Adrenal gland (tissue), 9 donors: ENCODE measurements at regions not wholly inside any gene's neighbourhood (a gene's known extent, or its start where the extent isn't known, plus 50 kb on each side); places are given as distances from the start of the nearest gene placed in this dataset.

Source experiments
- DNase-seq, 7 donors: peaks; one replicate each; pipeline ENCODE4 v3.0.0-alpha.2; 2019 to 2020
- H3K27ac ChIP-seq, 5 donors: fragments of 200-600 bp; sonication (generic) in 4 of 5; 1 replicate in 3 of 5; 2 replicates in 2 of 5; pipeline versions ENCODE4 v1.5.1 to v1.8.0; 2016 to 2020; ENCODE audit warnings: mild to moderate bottlenecking in 1 of 5
- H3K27me3 ChIP-seq: fragments of 200-600 bp; 2 replicates; pipeline ENCODE4 v1.8.0; 2021
- H3K36me3 ChIP-seq, 2 donors: fragments of 200-600 bp; replicated peaks in 1 of 2; 1 replicate in 1 of 2; 2 replicates in 1 of 2; pipeline versions ENCODE4 v1.5.1 to v1.8.0; 2018 to 2022
- H3K4me1 ChIP-seq, 2 donors: fragments of 200-600 bp; replicated peaks in 1 of 2; 1 replicate in 1 of 2; 2 replicates in 1 of 2; pipeline versions ENCODE4 v1.5.1 to v1.8.0; 2018 to 2021
- H3K4me3 ChIP-seq, 4 donors: fragments of 200-600 bp; sonication (generic) in 3 of 4; one replicate each; pipeline ENCODE4 v1.5.1; 2016 to 2018
- H3K9me3 ChIP-seq, 3 donors: fragments of 200-600 bp; sonication (generic) in 1 of 3; replicated peaks in 1 of 3; 1 replicate in 2 of 3; 2 replicates in 1 of 3; pipeline versions ENCODE4 v1.5.1 to v1.8.0; 2016 to 2021
- POLR2A ChIP-seq, 2 donors: fragments of 450-650 bp; IDR thresholded peaks; one replicate each; pipeline ENCODE4 v1.6.1; 2017; ENCODE audit warnings: antibody characterized with exemption in 2 of 2, mild to moderate bottlenecking in 2 of 2, moderate library complexity in 1 of 2
- WGBS, 4 donors: extraction: QIAGEN DNeasy Blood & Tissue Kit in 2 of 4; methylation state at CpG; one replicate each; pipeline versions ENCODE4 v1.1.5 to v1.1.7; 2013 to 2017; 5-methylcytosine and 5-hydroxymethylcytosine counted together
- intact Hi-C, 2 donors: fragments of 100-400 bp; cut with DNase I; formaldehyde crosslinking; loops; one replicate each; pipeline versions ENCODE4 v1.14.1 to v1.15.0; 2022 to 2023
- TF ChIP-seq, protein P1 (sequence below), 6 experiments: fragments of 450-650 bp in 4 of 6; fragments of 200-600 bp in 2 of 6; sonication (generic) in 1 of 6; IDR thresholded peaks; 1 replicate in 5 of 6; 2 replicates in 1 of 6; pipeline versions ENCODE4 v1.5.1 to v1.8.0; 2016 to 2021; ENCODE audit warnings: antibody characterized with exemption in 6 of 6, mild to moderate bottlenecking in 2 of 6, moderate library complexity in 1 of 6
- donor health status: healthy with polysubstance abuse.
- donor health status: Bipolar disorder and iron deficiency.
- donor health status: DM: yes; HTN: yes; CAD: no.
- donor health status: DM: no; HTN: no; CAD: no.
- donor health status: DM: no; HTN: no; CAD: no.

DNA sequence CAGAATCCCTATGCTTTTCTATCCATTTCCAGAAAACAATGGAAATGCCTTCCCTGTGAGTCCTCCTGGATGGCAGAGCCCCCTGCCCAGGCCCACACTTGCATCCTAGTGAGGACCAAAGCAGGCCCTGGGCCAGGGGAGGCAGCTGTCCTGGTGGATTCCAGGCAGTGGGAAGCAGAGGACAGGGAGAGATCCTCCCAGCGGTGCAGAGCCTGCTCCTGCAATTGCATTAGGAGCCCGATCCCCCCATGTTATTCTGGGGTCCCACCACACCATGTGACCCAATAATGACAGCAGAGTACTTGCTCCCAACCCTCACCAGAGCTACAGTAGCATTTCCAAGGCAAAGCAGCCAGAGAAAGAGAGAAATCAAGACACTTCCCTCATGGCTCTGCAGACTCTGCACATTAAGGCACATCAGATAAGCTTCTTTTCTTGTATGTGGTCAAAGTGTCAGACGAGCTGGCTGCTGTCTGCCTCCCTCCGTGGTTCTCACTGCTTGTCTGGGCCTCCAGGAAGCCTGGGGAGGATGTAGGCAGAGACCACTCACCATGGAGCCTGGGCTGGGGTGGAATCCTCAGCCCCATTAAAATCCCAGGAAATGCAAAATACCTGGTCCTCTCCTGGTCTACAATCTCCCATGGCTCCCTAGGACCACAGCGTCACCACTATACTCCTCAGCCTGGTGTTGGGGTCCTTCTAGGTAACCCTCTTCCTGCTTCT lies 54.9 kb upstream of the RUNX3 start:
- Histone ChIP-seq H3K27me3 (no peaks in the 10 kb centered on the region), H3K4me1 (no peaks in the 10 kb centered on the region), H3K9me3 (no peaks in the 10 kb centered on the region), H3K36me3 (no peaks in the 10 kb centered on the region), H3K27ac (no peak overlapping the region), H3K4me3 (no peak overlapping the region)
- TF ChIP-seq POLR2A (IDR thresholded peaks at IDR 0.05) = no peak
- TF ChIP-seq, protein P1, sequence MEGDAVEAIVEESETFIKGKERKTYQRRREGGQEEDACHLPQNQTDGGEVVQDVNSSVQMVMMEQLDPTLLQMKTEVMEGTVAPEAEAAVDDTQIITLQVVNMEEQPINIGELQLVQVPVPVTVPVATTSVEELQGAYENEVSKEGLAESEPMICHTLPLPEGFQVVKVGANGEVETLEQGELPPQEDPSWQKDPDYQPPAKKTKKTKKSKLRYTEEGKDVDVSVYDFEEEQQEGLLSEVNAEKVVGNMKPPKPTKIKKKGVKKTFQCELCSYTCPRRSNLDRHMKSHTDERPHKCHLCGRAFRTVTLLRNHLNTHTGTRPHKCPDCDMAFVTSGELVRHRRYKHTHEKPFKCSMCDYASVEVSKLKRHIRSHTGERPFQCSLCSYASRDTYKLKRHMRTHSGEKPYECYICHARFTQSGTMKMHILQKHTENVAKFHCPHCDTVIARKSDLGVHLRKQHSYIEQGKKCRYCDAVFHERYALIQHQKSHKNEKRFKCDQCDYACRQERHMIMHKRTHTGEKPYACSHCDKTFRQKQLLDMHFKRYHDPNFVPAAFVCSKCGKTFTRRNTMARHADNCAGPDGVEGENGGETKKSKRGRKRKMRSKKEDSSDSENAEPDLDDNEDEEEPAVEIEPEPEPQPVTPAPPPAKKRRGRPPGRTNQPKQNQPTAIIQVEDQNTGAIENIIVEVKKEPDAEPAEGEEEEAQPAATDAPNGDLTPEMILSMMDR (IDR thresholded peaks at IDR 0.05) = no peak
- intact Hi-C loops = no loop called here
- DNase-seq = no peak
- WGBS, 4 donors = 61 to 77% (median 66%) methylated on average over 2 to 5 of the region's 5 CpGs

DNA sequence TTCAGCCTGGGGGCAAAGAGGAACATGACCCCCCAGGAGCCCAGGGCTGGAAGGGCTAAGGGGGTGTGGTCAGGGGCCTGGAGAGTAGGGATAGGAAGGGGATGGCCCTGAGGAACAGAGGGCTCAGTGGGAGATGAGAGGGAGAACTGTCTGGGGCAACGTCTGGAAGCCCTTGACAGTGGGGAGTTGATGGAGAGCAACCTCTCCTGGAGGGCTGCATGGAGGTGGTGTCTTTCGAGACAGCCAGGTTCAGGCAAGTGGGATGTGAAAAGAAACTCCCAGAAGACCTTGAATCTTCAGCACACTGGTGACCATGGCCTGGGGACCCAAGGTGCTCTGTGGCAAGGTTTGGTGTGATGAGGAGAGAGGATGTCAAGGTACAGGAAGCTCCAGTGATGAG lies 54.2 kb upstream of the RUNX3 start:
- Histone ChIP-seq H3K27me3 (no peaks in the 10 kb centered on the region), H3K4me1 (no peaks in the 10 kb centered on the region), H3K27ac (no peak overlapping the region), H3K4me3 (no peak overlapping the region), H3K36me3 (no peaks in the 10 kb centered on the region), H3K9me3 (no peaks in the 10 kb centered on the region)
- intact Hi-C loops = no loop called here
- TF ChIP-seq, protein P1 (IDR thresholded peaks at IDR 0.05) = no peak
- no peak for TF ChIP-seq POLR2A (IDR thresholded peaks at IDR 0.05)
- DNase-seq = no peak
- 55 to 88% (median 61%) methylated on average over 2 of the region's 2 CpGs for WGBS, 4 donors

DNA sequence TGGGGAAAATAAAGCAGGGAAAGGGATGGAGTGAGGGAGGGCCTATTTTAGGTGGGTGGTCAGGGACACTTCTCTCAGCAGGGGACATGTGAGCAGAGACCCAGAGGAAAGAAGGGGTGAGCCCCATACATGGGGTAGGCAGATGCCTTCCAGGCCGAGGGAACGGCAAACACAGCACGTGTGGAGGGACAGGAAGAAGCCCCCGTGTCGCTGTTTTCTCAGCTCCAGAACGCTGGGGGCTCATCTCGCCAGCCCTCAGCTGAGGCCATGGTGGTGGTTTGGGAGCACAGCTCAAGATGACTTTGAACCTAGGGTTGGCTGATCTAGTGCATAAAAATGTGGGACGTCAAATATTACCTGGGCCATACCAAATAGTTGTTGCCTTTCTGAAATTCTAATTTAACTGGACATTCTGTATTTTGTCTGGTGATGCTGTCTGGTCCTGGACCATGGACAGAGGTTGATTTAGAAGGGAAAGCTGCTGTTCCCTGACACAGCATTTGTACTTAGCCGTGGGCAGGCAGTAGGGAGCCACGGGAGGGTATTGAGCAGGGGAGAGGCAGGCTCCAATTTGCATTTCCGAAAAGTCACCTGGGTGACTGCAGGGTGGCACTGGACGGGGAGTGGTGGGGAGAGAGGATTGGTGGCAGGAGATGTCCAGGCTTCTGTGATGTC lies 53.1 kb upstream of the RUNX3 start:
- Histone ChIP-seq H3K27me3 (no peaks in the 10 kb centered on the region), H3K27ac (no peak overlapping the region), H3K36me3 (no peaks in the 10 kb centered on the region), H3K9me3 (no peaks in the 10 kb centered on the region), H3K4me3 (no peak overlapping the region), H3K4me1 (no peaks in the 10 kb centered on the region)
- intact Hi-C loops = no loop called here
- 74 to 83% (median 81%) methylated on average over 12 of the region's 12 CpGs for WGBS, 4 donors
- TF ChIP-seq, protein P1 (IDR thresholded peaks at IDR 0.05) = no peak
- TF ChIP-seq POLR2A (IDR thresholded peaks at IDR 0.05) = no peak
- DNase-seq = no peak

DNA sequence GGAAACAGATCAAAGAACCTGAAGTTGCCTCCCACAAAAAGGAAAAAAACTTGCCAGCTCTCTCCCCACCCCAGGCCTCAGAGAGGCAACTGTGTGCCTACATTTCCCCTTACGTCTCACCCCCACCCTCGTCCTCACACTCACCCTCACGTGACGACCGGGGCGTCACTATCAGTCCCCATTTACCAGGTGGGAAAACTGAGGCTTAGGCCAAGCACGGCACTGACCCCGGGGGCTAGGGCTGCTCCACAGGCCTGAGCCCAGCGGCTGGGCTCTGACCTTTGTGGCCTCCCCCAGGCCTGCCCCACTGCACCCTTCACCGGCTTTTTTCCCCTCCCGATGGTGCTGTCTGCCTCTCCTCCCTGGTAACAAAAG lies 51.5 kb upstream of the RUNX3 start:
- Histone ChIP-seq H3K27me3 (no peaks in the 10 kb centered on the region), H3K9me3 (no peaks in the 10 kb centered on the region), H3K4me1 (no peaks in the 10 kb centered on the region), H3K36me3 (no peaks in the 10 kb centered on the region), H3K27ac (no peak overlapping the region), H3K4me3 (no peak overlapping the region)
- intact Hi-C loops = no loop called here
- WGBS, 4 donors = 78 to 84% (median 79%) methylated on average over 5 to 11 of the region's 11 CpGs
- TF ChIP-seq POLR2A (IDR thresholded peaks at IDR 0.05) = no peak
- TF ChIP-seq, protein P1 (IDR thresholded peaks at IDR 0.05) = no peak
- DNase-seq = no peak
